Ovary (tissue), 7 donors: ENCODE measurements at regions not wholly inside any gene's neighbourhood (a gene's known extent, or its start where the extent isn't known, plus 50 kb on each side); places are given as distances from the start of the nearest gene placed in this dataset.

Experiments used
- DNase-seq, 5 donors: peaks; one replicate each; pipeline ENCODE4 v3.0.0-alpha.2; 2019 to 2020
- H3K27ac ChIP-seq, 2 donors: fragments of 200-600 bp; one replicate each; pipeline versions ENCODE4 v1.5.1 to v1.8.0; 2019 to 2022
- H3K27me3 ChIP-seq: fragments of 200-600 bp; one replicate; pipeline ENCODE4 v1.8.0; 2022
- H3K36me3 ChIP-seq: fragments of 200-600 bp; sonication (generic); one replicate; pipeline ENCODE4 v1.5.1; 2019
- H3K4me1 ChIP-seq: one replicate; pipeline ENCODE4 v1.8.1; 2013; ENCODE audit warnings: mild to moderate bottlenecking, moderate library complexity; ENCODE audit not compliant: insufficient read depth
- H3K4me3 ChIP-seq: fragments of 200-600 bp; sonication (generic); one replicate; pipeline ENCODE4 v1.5.1; 2017
- H3K9me3 ChIP-seq, 2 donors: fragments of 200-600 bp in 1 of 2; sonication (generic) in 1 of 2; one replicate each; pipeline versions ENCODE4 v1.5.1 to v1.8.1; 2013 to 2019; ENCODE audit warnings: mild to moderate bottlenecking in 1 of 2, moderate library complexity in 1 of 2
- CTCF ChIP-seq, 3 donors: fragments of 450-650 bp in 2 of 3; fragments of 200-600 bp in 1 of 3; IDR thresholded peaks; one replicate each; pipeline versions ENCODE4 v1.5.1 to v1.8.0; 2016 to 2022; ENCODE audit warnings: antibody characterized with exemption in 3 of 3, mild to moderate bottlenecking in 1 of 3
- EP300 ChIP-seq: sonication (generic); formaldehyde crosslinking; IDR thresholded peaks from one replicate; pipeline ENCODE4 v1.6.1; 2017; ENCODE audit warnings: antibody characterized with exemption
- POLR2A ChIP-seq: fragments of 450-650 bp; IDR thresholded peaks from one replicate; pipeline ENCODE4 v1.6.1; 2017; ENCODE audit warnings: antibody characterized with exemption, mild to moderate bottlenecking, moderate library complexity
- WGBS, 3 donors: extraction: QIAGEN DNeasy Blood & Tissue Kit in 1 of 3; methylation state at CpG; one replicate each; pipeline versions ENCODE4 v1.1.5 to v1.1.7; 2013 to 2017; 5-methylcytosine and 5-hydroxymethylcytosine counted together
- intact Hi-C, 4 donors: fragments of 100-400 bp; cut with DNase I; formaldehyde crosslinking; loops; one replicate each; pipeline versions ENCODE4 v1.11.0 to v1.15.1; 2022 to 2023
- donor health status: DM: no; HTN: no; CAD: no; lungs with moderate emphysema.
- donor health status: DM: no; HTN: no; CAD: no.
- donor health status: Bipolar disorder and iron deficiency.
- donor health status: DM: no; HTN: no; CAD: no.
- donor health status: DM: yes; HTN: yes; CAD: no.

DNA sequence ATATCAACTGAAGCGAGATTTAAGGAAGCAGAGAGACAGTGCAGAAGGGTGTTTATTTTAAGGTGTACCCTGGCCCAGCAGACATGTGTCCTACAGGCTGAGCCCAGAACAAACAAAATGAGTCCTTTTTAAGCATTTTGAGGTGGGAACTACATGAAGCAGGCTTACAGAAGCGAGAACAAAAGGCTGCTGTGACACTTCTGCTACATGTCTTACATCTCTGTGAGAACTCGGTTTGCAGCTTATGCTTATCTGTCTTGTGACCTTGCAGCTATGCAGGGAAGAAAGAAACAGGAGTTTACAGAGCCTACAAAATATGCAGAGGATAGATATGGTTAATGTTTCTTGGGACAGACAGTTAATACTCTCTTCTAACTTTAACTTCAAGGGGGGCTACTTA is 295.9 kb downstream of the CEMIP2 start:
- WGBS, 3 donors: 35 to 45% (median 42%) methylated on average over 3 of the region's 3 CpGs
- Histone ChIP-seq H3K4me3 (no peak overlapping the region), H3K27ac (no peak overlapping the region), H3K9me3 (no peaks in the 10 kb centered on the region), H3K36me3 (no peaks in the 10 kb centered on the region), H3K4me1 (no peaks in the 10 kb centered on the region), H3K27me3 (no peaks in the 10 kb centered on the region)
- TF ChIP-seq POLR2A (no peak), CTCF (IDR thresholded peaks at IDR 0.05) (no peak), EP300 (no peak)
- DNase-seq: no peak
- intact Hi-C loops: no loop called here

GRCh38 chr9:71465392-71465791 is 302.9 kb downstream of the CEMIP2 start:
- Histone ChIP-seq H3K36me3 (no peaks in the 10 kb centered on the region), H3K4me3 (no peak overlapping the region), H3K27ac (no peak overlapping the region), H3K4me1 (no peaks in the 10 kb centered on the region), H3K9me3 (no peaks in the 10 kb centered on the region), H3K27me3 (no peaks in the 10 kb centered on the region)
- intact Hi-C loops: no loop called here
- no peak for DNase-seq
- WGBS, 3 donors: 60 to 66% (median 65%) methylated on average over 4 of the region's 4 CpGs
- TF ChIP-seq POLR2A: no peak
- no peak for TF ChIP-seq CTCF (IDR thresholded peaks at IDR 0.05)
- no peak for TF ChIP-seq EP300

- Histone ChIP-seq H3K27me3 (no peaks in the 10 kb centered on the region), H3K9me3 (no peaks in the 10 kb centered on the region), H3K4me3 (no peak overlapping the region), H3K36me3 (no peaks in the 10 kb centered on the region), H3K27ac (no peak overlapping the region), H3K4me1 (no peaks in the 10 kb centered on the region)
- intact Hi-C loops: no loop called here
- TF ChIP-seq CTCF (IDR thresholded peaks at IDR 0.05): no peak
- TF ChIP-seq POLR2A: no peak
- no peak for TF ChIP-seq EP300
- DNase-seq: no peak
Measured at GRCh38 chr9:71459082-71459481, 309.2 kb downstream of the CEMIP2 start.

DNA sequence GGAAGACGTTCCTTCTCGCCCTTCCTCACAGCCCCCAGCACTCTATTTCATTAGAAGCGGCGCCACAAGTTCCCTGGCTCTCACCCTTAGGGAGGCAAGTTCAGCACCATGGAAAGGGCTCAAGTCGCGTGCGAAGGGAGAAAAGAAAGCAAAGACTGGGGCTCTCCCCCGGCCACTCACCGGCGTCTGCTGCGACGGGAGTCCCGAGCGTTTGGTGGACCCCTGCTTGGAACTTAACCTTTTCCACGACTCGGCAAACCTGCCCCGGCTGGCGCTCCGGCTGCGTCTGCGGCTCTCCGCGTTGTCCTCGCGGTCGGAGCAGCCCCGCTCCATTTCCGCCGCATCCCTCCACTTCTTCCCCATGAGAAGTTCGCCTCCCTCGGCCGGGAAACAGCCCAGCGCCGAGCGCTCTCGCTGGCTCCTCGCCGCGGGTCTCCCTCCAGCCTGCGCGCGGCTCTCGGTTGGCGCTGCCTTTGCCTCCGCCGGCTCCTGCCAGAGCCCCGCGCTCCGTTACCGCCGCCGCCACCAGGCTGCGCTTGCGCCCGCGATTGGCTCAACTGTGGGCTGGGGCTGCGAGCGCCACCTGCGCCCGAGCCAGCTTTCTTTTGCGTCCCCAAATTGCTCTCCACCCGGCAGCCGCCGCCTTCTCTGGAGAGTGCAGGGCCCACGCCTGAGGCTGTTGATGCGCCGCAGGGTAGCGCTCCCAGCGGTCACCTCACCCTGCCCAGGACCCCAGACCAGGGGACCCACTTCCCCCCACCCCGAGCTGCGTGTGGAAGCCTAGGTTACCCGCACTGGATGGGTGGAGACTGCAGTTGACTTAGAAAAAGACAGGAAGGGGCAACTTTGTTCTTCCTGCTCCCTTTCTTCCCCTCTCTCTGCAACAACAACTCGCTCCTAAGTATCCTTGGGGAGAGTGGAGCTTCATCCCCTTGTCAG is 321.6 kb downstream of the CEMIP2 start:
- Histone ChIP-seq H3K4me3 (no peak overlapping the region), H3K4me1 (peaks cover 7% of the 10 kb centered on the region), H3K27ac (no peak overlapping the region), H3K9me3 (no peaks in the 10 kb centered on the region), H3K27me3 (peaks cover 3% of the 10 kb centered on the region), H3K36me3 (no peaks in the 10 kb centered on the region)
- intact Hi-C loops: no loop called here
- 1 to 2% (median 1%) methylated on average over 60 to 73 of the region's 73 CpGs for WGBS, 3 donors
- no peak for TF ChIP-seq CTCF (IDR thresholded peaks at IDR 0.05)
- TF ChIP-seq EP300: no peak
- no peak for TF ChIP-seq POLR2A
- DNase-seq: peak in 2 of 5 donors; percentile 19 to 47
